HG02571 (cell line): ENCODE measurements at regions not wholly inside any gene's neighbourhood (a gene's known extent, or its start where the extent isn't known, plus 50 kb on each side); places are given as distances from the start of the nearest gene placed in this dataset.
"Not testable (repeated sequence)": the region's sequence is repeated elsewhere in the genome, so short reads cannot be mapped to it uniquely, and the experiment has no call there.

ENCODE experiments used
- ATAC-seq: cut with Tn5 transposase; IDR thresholded peaks from one replicate; pipeline ENCODE4 v1.9.1; 2021; ENCODE audit warnings: mild to moderate bottlenecking, moderate library complexity; ENCODE audit not compliant: unreplicated experiment

GRCh38 chr3:20572473-20572872 lies 386.5 kb upstream of the SGO1 start:
- no peak for ATAC-seq

- ATAC-seq = no peak
Observed at GRCh38 chr3:20569310-20569709, 383.3 kb upstream of the SGO1 start.

- no peak for ATAC-seq
Observed at GRCh38 chr3:20564966-20565365, 379.0 kb upstream of the SGO1 start.

GRCh38 chr3:20563985-20564384 lies 378.0 kb upstream of the SGO1 start:
- no peak for ATAC-seq

GRCh38 chr3:20563251-20563650 lies 377.2 kb upstream of the SGO1 start:
- no peak for ATAC-seq

GRCh38 chr3:20561166-20561565 lies 375.2 kb upstream of the SGO1 start:
- no peak for ATAC-seq

GRCh38 chr3:20560446-20560845 lies 374.4 kb upstream of the SGO1 start:
- not testable (repeated sequence) for ATAC-seq

GRCh38 chr3:20558161-20558560 lies 372.2 kb upstream of the SGO1 start:
- no peak for ATAC-seq

- no peak for ATAC-seq
Observed at GRCh38 chr3:20556661-20557060, 370.7 kb upstream of the SGO1 start.

GRCh38 chr3:20552605-20553275 lies 366.7 kb upstream of the SGO1 start:
- ATAC-seq = no peak

GRCh38 chr3:20547361-20548269 lies 361.6 kb upstream of the SGO1 start:
- ATAC-seq = not testable (repeated sequence)

GRCh38 chr3:20546636-20547035 lies 360.6 kb upstream of the SGO1 start:
- ATAC-seq = no peak

GRCh38 chr3:20543535-20544226 lies 357.7 kb upstream of the SGO1 start:
- no peak for ATAC-seq

- no peak for ATAC-seq
Observed at GRCh38 chr3:20540066-20540465, 354.1 kb upstream of the SGO1 start.

GRCh38 chr3:20539666-20540065 lies 353.7 kb upstream of the SGO1 start:
- no peak for ATAC-seq

GRCh38 chr3:20537234-20537633 lies 351.2 kb upstream of the SGO1 start:
- ATAC-seq = no peak

GRCh38 chr3:20529911-20530310 lies 343.9 kb upstream of the SGO1 start:
- ATAC-seq = no peak

- no peak for ATAC-seq
Observed at GRCh38 chr3:20528180-20528770, 342.3 kb upstream of the SGO1 start.

GRCh38 chr3:20527368-20527767 lies 341.4 kb upstream of the SGO1 start:
- ATAC-seq = no peak

GRCh38 chr3:20524328-20524727 lies 338.3 kb upstream of the SGO1 start:
- ATAC-seq = no peak

- ATAC-seq = no peak
Observed at GRCh38 chr3:20523293-20523692, 337.3 kb upstream of the SGO1 start.
